ENCODE measurements at regions not wholly inside any gene's neighbourhood (a gene's known extent, or its start where the extent isn't known, plus 50 kb on each side); places are given as distances from the start of the nearest gene placed in this dataset.

DNA sequence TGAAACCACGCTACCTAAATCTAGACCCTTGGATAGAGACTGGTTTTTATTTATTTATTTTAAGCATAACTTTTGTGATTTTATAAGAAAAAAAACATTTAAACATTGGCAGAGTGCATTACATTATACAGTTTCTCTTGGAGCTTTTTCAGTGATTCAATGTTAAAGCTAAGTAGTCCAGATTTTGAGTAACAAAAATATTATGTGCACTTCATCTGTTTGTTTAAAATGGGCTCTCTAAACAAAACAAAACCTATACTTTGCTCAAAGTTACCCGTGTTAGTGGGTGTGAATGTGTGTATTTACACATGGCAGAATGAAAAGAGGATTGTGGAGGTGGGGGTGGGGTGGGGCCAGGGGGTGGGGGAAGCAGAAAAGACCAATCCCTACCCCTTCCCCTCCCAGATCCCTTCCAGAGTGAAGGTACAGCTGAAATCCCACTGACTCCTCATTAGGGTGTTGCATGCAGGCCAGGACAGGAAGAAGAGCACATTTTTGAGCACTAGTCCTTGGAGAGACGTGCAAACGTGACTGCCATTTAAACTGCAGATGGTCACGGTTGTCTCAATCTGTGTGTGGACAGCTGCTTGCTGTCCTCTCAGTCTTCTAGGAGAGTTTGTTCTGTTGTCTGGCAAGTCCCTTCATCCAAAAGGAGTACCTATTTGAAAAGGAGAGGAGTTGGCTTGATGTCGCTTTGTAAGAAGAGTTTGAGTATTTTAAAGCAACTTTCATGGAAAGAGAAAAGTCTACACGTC, 303.0 kb downstream of the ICOS start:
- no peak for DNase-seq

DNA sequence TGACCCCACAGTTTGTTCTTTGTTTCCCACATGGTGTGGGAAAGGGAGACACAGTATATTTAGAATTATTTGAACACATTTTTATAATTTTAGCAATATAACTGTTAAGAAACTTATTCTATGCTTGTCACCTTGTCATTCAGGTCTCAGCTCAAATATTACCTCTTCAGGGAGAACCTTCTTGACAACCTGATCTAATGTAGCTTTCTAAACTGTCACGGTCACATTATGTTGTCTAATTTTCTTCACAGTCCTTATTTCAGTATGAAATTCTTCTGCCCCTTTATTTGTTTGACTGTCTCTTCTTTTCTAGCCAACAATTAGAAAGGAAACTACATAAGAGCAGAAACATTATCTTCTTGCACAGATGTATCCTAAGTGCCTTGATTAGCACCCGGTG, 304.3 kb upstream of the PARD3B start:
- DNase-seq, result no peak

DNA sequence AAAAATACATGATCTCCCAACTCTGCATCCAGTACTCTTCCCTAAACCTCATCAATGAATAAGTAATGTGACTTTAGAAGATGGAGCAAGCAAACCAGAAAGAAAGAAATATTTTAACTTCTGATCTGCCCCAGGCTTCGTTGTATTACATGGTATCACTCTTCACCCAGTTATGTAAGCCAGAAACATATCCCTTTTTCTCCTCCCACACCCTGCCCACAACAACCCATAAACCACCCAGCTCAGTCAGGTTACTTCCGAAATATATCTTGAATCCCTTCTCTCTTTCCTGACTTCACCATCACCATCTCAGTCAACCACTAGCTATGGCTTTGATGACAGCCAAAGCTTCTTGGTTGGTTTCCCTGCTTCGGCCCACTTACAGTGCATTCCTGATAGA, 295.8 kb upstream of the PARD3B start:
- DNase-seq, result no peak

DNA sequence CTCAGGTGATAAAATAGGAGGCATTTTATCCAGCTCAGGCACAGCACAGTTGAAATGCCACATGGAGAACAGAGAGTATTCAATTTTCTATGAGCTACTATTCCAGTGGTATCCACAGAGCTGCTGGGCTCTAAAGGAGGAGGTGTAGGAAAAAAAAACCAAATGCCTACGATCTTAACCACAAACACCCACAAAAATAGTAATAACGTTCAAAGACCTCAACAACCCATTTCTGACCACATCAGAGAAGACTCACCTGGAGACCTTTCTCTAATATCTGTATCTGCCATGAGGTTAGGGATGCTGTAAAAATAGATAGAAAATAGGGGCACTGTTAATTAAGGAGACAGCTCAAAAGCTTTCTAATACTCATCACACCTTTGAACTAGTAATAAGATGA, 294.6 kb upstream of the PARD3B start:
- no peak for DNase-seq

DNA sequence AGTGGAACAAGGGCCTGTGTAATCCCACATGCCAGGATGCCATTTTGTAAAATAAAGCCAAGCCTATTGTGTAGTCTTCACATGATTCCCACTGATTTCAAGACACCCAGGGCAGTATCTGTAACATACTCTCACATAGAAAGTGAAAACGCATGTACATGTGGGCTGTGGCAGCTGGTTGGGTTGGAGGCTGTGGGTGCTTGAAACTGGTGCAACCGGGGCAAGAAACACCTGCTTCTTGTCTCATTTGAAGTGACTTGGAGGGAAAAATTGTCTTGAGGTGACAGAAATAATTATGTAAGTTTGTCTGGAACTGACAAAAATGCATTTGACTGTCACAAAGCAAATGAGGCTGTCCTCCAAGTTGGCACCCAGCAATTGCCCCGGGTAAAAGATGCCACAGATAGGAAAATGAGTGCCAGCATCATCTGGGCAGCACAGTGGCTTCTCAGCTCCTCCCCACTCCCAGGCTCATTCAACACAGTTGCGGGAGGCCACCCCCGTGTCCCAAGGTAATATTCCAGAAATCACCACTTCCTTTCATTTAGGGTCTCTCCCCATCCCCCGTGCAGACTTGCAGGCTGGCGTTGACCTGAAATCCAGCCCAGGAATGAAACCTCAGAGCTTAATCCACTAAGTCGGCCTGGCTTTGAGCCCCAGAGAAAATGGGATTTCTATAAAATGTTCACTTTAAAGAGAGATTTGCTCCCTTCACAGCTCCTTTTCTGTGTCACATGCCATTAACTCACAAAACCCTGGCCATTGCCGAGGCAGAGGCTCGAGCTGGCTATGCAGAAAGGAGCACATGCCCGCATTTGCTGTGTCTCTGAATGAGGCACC, 293.9 kb upstream of the PARD3B start:
- no peak for DNase-seq

DNA sequence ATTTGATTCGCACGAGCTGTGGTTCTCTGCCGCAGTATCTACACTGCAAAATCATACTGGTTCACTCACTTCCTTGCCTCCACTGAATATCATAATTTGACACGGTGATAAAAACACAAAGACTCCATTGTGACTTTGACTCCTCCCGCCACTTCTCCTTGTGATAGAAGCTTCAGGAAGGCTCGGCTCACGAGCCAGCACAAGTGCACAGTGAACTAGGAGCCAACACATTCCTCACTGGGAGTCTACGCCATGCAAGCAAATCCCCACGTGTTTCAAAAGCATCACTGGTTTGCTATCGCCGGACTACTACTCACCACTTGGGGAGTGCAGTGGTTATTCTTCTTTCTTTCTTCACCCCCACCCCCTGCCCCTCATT, 293.3 kb upstream of the PARD3B start:
- no peak for DNase-seq

DNA sequence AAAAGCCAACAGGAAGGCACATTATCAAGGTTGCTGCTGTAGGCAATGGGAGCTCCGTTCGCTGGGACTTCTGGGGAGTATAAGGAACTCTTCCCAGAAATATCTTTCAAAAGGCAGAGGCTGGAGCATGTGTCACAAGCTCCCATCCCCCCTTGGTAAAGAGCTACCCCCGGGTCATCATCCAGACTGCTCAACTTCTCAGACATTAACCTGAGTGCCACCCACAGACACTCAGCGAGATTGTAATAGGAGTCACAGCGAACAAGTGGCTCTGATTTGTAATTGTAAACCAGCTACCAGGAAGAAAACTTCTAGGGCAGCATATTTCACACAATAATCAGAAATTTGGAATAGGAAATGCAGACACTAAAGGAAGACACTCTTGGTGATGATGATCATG, 290.2 kb upstream of the PARD3B start:
- DNase-seq, result no peak

DNA sequence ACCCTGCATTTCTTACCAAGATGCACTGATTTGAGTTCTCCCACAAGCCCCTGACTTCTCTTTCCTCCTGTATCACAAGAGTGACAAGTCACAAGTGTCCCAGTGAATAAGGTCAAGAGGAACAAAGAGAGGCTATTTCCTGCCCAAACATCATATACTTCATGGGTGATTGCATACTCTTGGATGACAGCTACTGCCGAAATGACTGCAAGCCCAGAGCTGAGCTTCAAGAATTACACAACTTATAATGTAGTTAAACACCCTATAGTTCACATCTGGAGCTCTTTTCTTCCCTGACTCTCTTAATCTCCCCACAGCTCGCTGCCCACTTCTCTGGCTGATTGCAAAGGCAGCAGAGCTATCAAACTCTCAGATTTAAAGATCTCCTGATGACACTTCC, 289.7 kb upstream of the PARD3B start:
- no peak for DNase-seq

DNA sequence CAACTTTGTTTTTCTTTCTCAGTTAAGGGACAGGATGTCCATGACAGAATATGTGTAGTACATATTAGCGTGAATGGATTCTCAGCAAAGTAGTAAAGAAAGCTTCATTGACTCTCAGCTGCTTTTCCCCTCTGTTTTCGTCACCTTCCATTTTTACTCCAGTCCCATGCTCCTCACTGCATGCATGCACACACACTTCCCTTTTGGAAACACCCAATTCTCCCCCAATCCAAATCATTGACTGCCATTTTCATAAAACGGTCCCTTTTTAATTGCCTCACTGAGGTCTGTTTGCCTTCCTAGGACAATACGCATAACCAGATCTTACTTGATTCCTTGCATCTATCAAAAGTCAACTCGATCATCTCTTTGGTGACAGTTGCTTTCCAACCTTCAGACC, 287.5 kb upstream of the PARD3B start:
- no peak for DNase-seq

DNA sequence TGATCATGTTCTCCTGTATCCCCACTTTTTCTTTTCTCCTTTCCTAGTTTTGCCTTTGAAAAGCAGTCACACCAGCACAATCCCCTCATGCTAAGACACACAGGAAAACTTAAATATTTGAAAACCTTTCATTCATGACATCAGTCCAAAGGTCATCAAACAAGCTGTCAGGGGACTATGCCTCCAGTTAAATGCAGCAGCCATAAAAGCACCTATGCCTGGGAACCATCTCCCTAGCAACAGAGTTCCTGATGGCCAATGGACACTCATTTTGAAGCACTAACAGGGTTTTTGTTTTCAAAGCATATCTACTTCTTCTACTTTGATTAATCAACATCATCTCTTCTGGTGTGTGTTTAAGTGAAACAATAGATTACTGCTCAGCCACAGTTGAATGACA, 286.4 kb upstream of the PARD3B start:
- no peak for DNase-seq

DNA sequence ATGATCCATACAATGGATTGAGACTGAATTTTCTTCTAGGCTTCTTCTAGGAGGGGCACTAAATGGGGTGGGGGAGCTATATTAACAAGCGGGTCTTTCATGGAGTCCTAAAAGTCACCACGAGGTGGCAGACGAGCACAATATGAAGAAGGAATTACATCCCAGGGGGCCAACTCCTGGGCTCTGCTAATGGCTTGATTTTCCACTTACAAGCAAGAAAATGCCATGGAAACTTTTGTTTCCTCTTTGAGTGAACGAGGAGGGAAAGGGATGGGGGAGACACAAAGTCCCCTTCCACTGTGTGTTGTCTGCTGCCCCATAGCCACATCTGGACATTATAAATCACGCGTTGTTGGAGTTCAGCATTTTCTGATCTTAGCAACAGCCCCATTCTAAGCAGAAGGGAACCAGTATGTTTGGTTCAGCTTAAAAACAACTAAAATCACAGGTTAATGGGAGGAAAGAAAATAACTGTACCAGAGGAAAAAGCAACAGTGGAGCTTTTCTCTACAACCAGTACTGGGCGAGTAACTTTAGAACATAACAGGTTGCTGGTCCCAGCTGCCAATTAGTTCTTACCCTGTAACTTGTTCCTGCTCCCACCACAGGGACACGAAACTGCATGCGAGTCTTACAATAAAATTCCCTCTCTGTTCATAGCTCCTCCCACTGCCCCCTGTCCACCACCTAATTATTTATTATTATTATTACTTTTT, 285.0 kb upstream of the PARD3B start:
- DNase-seq, result peak; percentile 16

DNA sequence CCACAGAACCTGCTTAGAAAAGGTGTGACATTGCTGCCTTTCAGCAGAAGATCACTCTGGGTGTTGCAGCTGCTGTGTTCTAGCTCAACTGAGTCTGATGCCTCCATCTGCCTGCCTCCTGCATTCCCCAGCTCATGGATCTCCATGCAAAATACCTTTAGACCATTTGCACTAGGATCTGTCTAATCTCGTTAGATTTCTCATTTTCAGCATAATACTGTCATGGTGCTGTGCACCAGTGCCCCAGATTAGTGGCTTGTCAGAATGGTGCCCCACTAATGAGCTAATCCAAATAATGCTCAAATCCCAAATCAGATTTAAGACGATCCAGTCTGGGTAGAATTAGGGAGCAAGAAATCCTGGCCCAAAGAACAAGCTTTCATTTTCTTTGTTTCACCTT, 284.4 kb upstream of the PARD3B start:
- no peak for DNase-seq

DNA sequence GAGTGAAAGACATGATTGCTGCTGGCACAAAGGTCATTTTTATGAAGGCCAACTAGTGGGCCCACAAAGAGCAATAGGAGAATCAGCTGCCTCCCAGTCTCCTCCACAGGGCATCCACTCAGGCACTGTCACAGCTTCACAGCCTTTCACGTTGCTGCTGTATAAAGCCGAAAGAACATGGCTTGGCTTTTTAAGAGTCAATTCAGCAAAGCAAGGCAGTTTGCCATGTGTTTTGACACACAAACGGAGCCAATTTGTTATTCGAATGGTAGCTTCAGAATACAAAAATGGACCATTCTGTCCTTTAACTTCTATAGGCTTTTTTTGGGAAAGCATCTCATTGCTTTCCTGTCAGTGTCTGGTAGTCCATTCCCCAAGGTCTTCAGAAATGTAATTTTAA, 283.4 kb upstream of the PARD3B start:
- no peak for DNase-seq

DNA sequence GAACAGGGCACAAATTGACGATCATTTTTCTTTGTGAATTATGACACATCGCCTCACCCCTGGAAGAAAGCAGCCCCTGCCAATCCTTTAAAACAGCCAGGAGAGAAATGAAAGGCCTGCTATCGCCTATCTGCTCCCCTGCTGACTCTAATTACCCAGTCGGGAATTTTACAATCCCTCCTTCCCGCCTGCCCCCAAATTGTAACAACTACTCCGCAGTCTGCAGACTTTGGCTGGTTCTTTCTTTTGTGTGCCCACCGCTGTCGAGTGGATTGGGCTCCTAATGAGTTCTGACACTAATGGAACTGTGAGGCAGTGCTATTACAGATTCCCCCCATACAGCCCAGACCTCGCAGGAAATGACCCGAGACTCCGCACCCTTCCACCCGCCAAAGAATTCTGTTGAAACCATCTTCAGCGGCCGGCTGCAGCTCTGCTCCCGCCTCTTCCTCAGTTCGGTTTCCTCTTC, 281.2 kb upstream of the PARD3B start:
- no peak for DNase-seq

DNA sequence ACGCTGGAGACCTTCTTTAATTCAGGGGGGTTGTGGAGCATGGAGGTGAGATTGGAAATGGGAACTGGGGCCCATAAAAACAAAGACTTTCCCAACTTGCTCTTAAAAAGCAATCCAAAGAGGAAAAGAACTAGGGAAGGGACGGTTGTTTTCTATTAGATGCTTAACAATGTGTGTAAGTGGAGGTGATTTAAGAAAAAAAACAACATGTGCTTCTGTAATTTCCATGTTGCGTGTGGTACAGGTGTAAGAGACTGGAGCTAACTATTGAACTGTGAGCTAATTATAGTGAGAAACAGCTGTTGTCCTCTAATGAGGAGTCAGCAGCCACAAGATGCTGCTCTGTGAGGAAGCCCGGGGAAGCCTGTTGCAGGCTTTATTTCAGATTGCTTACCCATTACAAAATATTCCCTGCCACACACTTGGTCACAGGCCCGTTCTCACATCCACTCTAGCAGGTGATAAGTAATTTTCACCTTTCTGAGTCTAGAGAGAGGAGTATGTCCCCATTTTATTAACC, 280.6 kb upstream of the PARD3B start:
- no peak for DNase-seq

DNA sequence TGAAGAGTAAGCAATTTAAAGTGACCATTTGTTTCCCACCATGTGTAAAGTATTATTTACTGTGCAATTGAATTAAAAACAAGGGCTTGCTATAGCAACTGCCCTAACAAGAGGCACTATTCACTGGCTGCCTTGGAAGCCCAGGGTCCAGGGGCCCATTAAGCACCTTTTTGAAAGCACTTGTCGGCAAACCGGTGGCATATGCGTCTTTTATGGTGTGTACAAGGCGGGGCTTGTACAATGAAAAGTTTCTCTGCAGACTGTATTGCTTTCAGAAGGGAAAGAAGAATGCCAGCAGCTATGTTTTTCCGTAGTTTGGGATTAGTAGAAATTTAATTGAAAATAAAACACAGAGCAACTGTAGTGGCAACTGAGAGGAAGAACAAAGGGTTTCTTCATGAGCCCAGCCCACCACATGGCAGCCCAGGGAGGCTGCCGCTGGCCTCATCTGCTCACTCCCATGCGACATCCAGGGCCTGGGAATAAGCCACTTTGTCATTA, 279.5 kb upstream of the PARD3B start:
- no peak for DNase-seq

DNA sequence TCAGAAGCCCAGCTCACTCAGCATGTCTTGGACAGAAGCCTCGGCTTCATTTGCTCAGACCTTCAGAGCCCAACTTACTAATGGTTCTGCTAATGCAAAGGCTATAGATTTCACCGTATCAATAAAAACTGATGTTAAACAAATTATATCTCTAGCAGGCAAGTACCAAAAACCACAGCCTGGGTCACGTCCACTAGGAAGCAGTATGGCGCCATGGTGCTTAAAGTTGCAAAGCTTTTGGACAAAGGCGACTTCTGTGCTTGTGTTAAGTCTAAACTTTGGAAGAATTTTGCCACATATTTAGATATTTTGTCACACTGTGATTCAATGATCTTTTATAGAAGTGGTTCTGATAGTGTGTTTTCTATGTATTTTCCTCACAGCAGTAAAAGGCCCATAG, 276.8 kb upstream of the PARD3B start:
- no peak for DNase-seq

DNA sequence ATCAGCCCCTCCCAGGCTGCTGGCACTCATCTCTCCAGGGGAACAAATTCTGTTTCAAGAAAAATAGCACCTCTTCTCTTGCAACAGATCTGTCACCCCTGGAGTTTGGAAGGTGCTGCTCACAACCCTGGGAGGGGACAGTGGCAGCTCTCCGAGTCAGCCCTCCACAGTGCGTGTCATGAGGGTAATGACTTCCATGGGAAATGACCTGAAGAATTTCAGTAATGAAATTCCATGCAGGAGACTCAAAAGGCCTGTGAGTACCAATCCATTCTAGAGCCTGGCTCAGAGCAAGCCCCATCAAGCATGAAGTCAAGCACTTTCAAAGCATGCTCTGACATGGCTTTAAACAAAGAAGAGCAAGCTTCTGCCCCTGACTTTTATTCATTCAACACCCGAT, 276.3 kb upstream of the PARD3B start:
- no peak for DNase-seq

DNA sequence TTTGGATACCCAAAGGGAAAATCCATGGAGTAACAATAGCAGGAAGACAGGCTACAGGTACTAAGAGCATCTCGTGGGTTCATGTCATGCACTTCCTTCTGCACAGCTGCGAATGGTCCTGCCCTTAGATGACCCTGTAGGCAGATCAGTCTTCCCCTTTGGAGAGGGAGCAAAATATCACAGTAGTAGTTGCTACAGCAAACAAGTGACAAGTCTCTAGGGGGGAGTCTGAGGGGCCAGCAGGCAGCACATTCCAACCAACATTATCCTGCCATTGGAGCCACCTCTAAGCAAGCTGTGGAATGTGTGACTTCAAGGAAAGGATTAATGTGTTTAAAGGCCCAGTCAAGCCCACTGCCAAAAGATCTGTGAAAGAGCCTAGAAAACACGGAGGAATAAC, 273.2 kb upstream of the PARD3B start:
- DNase-seq, result no peak

DNA sequence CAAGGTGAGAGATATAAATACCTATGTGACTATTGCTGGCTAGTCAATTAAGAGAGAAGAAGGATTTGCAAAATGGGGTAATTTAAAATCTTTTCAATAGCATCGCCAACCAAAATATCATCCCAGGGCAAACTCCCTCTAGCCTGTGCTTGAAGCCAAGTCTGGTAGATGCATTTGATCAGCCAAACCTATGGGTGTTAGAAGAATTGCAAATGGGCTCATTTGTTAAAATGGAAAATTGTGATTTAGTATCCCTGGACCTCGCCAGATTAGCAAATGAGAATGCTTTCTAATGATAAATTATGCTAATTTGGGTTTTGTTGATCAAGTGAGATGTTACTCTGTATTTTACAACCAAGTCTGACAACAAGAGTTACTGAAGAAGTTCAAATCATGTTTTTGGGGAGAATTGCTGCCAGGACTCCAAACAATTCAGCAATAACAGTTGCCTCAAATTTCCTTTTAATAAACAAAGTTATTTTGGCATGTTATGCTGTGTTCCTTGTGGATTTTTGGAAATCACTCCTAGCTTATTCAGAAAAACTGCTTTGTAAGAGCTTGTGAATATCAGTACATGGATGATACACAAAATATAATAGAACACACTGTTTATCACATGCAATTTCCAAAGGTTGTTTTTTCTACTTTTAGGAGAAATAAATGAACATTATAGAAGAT, 272.5 kb upstream of the PARD3B start:
- DNase-seq, result no peak

DNA sequence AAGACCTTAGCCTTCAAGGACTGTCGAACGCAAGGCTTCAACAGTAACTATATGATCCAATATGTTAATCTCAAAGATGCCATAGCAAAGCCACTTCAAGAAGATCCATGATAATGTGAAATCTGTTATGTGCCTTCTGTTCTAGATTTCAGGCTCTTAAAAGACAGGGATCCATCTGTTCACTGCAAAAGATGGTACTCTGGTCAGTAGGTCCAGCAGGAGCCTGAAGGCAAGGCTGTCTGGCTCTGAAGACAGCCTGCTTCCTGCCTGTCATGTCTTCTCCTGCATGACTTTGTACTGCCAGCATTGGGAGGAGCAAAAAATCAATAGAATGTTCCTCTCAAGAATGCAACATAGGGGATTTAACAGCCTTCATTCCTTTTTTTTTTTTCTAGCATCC, 270.8 kb upstream of the PARD3B start:
- no peak for DNase-seq

DNA sequence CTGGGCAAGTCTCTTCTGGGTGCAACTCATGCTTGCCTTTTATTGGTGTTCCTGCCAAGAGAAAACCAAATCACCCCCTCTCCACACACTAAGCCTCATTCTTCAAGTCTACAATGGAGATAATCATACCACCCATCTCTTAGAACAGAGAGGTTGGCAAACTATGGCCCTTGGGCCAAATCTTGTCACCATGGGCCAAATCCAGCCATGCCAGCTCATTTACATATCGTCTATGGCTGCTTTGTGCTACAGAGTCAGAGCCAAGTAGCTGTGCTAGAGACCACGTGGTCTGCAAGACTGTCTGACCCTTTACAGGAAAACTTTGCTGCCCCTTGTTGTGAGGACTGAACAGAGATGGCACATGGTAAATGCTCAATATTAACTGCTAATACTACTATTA, 270.3 kb upstream of the PARD3B start:
- no peak for DNase-seq

DNA sequence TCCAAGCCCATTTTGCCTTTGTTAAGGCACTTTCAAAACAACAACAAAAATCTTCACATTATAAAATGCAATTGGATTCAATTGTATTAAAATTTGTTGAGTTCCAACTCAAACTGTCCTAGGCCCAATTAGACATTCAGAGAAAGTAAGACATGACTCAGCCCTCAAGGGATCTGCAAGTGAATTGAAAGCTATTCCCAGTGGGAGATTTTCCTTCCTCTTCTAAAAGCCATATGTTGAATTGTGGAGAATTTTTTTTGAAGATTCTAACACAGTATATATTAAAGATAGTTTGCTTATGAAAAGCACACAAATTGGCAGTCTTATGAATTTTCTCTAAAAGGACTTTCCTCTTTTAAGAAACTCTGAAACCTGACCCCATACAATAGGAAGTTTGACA, 268.0 kb upstream of the PARD3B start:
- DNase-seq, result no peak

Measured in activated gamma-delta T cell treated with Interleukin-2 at 50 U/mL for 16 hours (primary cell).